GM12878 (cell line): ENCODE measurements at regions not wholly inside any gene's neighbourhood (a gene's known extent, or its start where the extent isn't known, plus 50 kb on each side); places are given as distances from the start of the nearest gene placed in this dataset.

Experiments used
- CBFB ChIP-seq: IDR thresholded peaks from 2 replicates; pipeline ENCODE4 v1.6.1; 2016; ENCODE audit warnings: antibody characterized with exemption, low read depth
- CBX3 ChIP-seq: fragments of 200-600 bp; sonication (generic); IDR thresholded peaks from 2 replicates; pipeline ENCODE4 v1.6.1; 2016; ENCODE audit warnings: low read depth, borderline replicate concordance
- FOXM1 ChIP-seq: IDR thresholded peaks from 2 replicates; pipeline ENCODE4 v1.6.1; 2012; ENCODE audit warnings: low read depth, mild to moderate bottlenecking, inconsistent platforms, low read length, moderate library complexity
- NFIC ChIP-seq: IDR thresholded peaks from 2 replicates; pipeline ENCODE4 v1.6.1; 2012; ENCODE audit warnings: low read depth, mild to moderate bottlenecking, inconsistent platforms, low read length, moderate library complexity
- POLR2A ChIP-seq: IDR thresholded peaks from 2 replicates; pipeline ENCODE4 v1.6.1; 2011; ENCODE audit warnings: low read depth, mild to moderate bottlenecking, low read length
- RBBP5 ChIP-seq: fragments of 200-600 bp; sonication (generic); conservative IDR thresholded peaks from 2 replicates; pipeline ENCODE4 v1.6.1; 2016
- RFX5 ChIP-seq: IDR thresholded peaks from 2 replicates; pipeline ENCODE4 v1.6.1; 2011; ENCODE audit warnings: low read depth, low read length, improper control_type of control experiment
- SREBF1 ChIP-seq: IDR thresholded peaks from 2 replicates; pipeline ENCODE4 v1.6.1; 2012; ENCODE audit warnings: mild to moderate bottlenecking, low read length
- SUZ12 ChIP-seq: fragments of 200-600 bp; sonication (generic); IDR thresholded peaks from one replicate; pipeline ENCODE4 v1.6.1; 2018; ENCODE audit warnings: antibody characterized with exemption, mild to moderate bottlenecking; ENCODE audit not compliant: unreplicated experiment

DNA sequence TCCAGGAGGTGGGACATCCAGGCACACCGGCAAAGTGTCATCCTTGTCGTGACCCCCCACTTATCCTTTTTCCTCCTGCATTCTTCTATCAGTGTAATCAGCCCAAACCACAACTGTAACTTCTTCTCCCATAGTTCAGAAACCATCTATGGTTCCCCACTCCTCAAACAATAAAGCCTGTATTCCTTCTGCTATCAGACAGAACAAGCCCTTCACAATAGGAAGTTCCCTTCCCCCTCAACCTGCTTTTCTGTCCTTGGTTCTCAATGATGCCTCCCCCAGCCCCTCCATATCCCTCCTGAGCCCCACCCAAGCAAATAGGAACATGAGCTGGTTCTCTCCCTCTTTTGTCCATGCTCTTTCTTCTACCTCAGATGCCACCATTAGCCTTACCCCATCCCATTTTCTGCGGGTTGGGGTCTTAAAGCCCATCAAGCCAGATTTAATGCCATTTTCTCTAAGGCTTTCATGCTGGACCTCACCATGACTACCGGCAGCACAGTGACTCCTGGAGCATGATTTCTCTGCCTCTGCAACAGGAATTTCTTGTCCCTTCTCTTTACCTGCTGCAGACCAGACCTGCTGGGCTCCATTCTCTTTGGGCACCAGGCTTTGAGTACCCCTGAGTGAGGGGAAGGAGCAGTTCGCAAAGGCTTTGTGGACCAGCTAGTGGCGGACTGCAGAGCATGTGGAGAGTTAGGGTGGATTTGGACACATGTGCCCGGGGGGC lies 92.8 kb upstream of the PAX2 start:
- TF ChIP-seq FOXM1, result no peak
- TF ChIP-seq SUZ12, result no peak
- TF ChIP-seq SREBF1, result no peak
- TF ChIP-seq POLR2A, result no peak
- no peak for TF ChIP-seq RBBP5
- TF ChIP-seq CBX3, result no peak
- TF ChIP-seq NFIC, result no peak
- no peak for TF ChIP-seq RFX5
- TF ChIP-seq CBFB, result no peak
